ENCODE measurements at regions not wholly inside any gene's neighbourhood (a gene's known extent, or its start where the extent isn't known, plus 50 kb on each side); places are given as distances from the start of the nearest gene placed in this dataset.

DNA sequence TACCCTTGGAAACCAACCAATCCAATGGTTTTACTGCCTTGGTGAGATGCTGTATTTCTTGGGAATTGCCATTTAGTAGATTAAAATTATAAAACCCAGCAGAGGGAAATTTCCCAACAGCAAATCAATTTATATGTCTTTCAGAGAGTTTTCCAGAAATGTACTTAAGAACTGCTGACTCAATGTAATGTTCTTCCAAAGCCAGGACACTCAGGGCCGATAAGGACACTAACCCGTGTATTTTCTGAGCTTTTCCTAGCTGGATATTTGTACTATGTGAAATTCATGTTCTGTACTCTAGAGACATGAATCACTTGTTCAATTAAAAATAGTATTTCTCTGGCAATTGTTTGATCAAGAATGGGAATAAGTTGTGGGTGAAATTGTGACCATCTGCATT lies 121.4 kb downstream of the KCNJ2 start:
- TF ChIP-seq POLR2AphosphoS5 (IDR thresholded peaks at IDR 0.05; ENCODE audit: low read depth, low read length): no peak
- TF ChIP-seq POLR2A (IDR thresholded peaks at IDR 0.05; ENCODE audit: low read depth, low read length): no peak
